ENCODE measurements at regions not wholly inside any gene's neighbourhood (a gene's known extent, or its start where the extent isn't known, plus 50 kb on each side); places are given as distances from the start of the nearest gene placed in this dataset.

DNA sequence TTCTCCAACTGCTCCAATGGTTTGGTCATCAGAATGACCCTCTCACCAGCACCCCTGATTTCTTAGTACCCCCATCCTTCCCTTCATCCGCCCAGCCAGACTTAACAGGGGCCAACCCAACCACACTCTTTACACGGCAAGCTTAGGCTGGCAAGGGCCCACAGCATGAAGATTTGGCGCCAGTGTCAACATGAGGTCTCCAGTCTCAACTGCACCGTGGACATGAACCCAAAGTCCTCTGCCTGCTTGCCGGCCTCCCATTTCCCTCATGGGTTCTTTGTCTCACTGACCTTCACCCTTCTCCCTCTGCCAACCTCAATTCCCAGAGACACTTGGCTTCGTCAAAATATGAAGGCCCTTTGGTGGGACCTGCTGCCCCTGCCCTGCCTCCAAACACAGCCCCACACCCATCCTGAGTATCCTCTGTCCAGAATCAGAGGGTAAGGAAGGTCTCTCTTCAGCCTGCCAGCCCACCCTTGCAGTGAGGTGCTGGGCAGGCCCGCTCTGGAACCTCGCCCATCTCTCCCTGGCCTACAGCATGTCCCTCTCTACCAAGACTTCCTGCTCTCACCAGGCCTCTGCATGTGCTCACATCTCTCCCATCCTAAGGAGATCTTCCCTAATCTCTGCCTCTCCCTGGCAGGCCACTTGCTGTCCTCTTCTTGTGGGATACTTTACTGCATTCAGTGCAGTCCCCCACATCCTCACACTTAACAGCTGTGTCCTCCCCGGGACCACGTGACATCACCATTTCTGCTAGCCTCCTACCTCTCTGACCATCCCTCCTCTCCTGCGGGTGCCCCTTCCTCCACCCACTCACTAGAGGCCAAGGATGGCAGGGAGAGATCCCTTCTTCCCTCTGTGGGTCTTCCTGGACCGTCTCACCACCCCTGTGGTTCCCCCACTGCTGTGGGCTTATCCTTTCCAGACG, 91.7 kb upstream of the ZMIZ1 start:
- TF ChIP-seq, protein P1, sequence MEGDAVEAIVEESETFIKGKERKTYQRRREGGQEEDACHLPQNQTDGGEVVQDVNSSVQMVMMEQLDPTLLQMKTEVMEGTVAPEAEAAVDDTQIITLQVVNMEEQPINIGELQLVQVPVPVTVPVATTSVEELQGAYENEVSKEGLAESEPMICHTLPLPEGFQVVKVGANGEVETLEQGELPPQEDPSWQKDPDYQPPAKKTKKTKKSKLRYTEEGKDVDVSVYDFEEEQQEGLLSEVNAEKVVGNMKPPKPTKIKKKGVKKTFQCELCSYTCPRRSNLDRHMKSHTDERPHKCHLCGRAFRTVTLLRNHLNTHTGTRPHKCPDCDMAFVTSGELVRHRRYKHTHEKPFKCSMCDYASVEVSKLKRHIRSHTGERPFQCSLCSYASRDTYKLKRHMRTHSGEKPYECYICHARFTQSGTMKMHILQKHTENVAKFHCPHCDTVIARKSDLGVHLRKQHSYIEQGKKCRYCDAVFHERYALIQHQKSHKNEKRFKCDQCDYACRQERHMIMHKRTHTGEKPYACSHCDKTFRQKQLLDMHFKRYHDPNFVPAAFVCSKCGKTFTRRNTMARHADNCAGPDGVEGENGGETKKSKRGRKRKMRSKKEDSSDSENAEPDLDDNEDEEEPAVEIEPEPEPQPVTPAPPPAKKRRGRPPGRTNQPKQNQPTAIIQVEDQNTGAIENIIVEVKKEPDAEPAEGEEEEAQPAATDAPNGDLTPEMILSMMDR (IDR thresholded peaks at IDR 0.05 in 4 of 5, conservative IDR thresholded peaks at IDR 0.05 in 1 of 5), result no peak
- TF ChIP-seq POLR2A (IDR thresholded peaks at IDR 0.05), result no peak

Data from gastrocnemius medialis (tissue), 4 donors.